A549 (cell line): ENCODE measurements at regions not wholly inside any gene's neighbourhood (a gene's known extent, or its start where the extent isn't known, plus 50 kb on each side); places are given as distances from the start of the nearest gene placed in this dataset.

Experiments used
- CHD2 ChIP-seq: fragments of 150-350 bp; IDR thresholded peaks from 2 replicates; pipeline ENCODE4 v1.6.1; 2014; ENCODE audit warnings: low read length; ENCODE audit not compliant: partially characterized antibody
- CTCF ChIP-seq: fragments of >200 bp; sonication (Bioruptor Twin); formaldehyde crosslinking; IDR thresholded peaks from 3 replicates; pipeline ENCODE4 v1.5.1; 2016
- EP300 ChIP-seq, 2 experiments: fragments of >200 bp; sonication (Bioruptor Twin); formaldehyde crosslinking; IDR thresholded peaks; 2 replicates in 1 of 2; 3 replicates in 1 of 2; pipeline ENCODE4 v1.6.1; 2016 to 2017
- JUN ChIP-seq, 2 experiments: fragments of >200 bp; sonication (Bioruptor Twin); formaldehyde crosslinking; IDR thresholded peaks; 2 replicates in 1 of 2; 3 replicates in 1 of 2; pipeline ENCODE4 v1.6.1; 2016 to 2017
- JUNB ChIP-seq: fragments of >200 bp; sonication (Bioruptor Twin); formaldehyde crosslinking; IDR thresholded peaks from 2 replicates; pipeline ENCODE4 v1.6.1; 2016
- MAFK ChIP-seq: fragments of 450-650 bp; IDR thresholded peaks from 2 replicates; pipeline ENCODE4 v1.6.1; 2014; ENCODE audit not compliant: partially characterized antibody
- MAX ChIP-seq: IDR thresholded peaks from 2 replicates; pipeline ENCODE4 v1.6.1; 2012
- MAZ ChIP-seq: fragments of 150-350 bp; IDR thresholded peaks from 2 replicates; pipeline ENCODE4 v1.6.1; 2014; ENCODE audit warnings: antibody characterized with exemption, low read depth, low read length, borderline replicate concordance
- POLR2A ChIP-seq: IDR thresholded peaks from 2 replicates; pipeline ENCODE4 v1.6.1; 2012; ENCODE audit warnings: mild to moderate bottlenecking, low read length
- RCOR1 ChIP-seq: fragments of 150-350 bp; IDR thresholded peaks from 2 replicates; pipeline ENCODE4 v1.6.1; 2014; ENCODE audit warnings: antibody characterized with exemption, low read length, low read depth

GRCh38 chr7:97390915-97391593, 273.6 kb downstream of the SDHAF3 start:
- TF ChIP-seq POLR2A (no peak), CTCF (no peak), JUN (IDR thresholded peaks at IDR 0.05) (no peak), MAFK (no peak), RCOR1 (no peak), EP300 (IDR thresholded peaks at IDR 0.05) (no peak), MAZ (no peak), JUNB (no peak), MAX (no peak), CHD2 (no peak)
